Brain microvascular endothelial cell (primary cell): ENCODE measurements at regions not wholly inside any gene's neighbourhood (a gene's known extent, or its start where the extent isn't known, plus 50 kb on each side); places are given as distances from the start of the nearest gene placed in this dataset.

Experiments
- DNase-seq: peaks from one replicate; pipeline ENCODE4 v3.0.0-alpha.2; 2020
- H3K27ac ChIP-seq: fragments of 250-450 bp; sonication (Bioruptor Pico); 2 replicates; pipeline ENCODE4 v1.5.1; 2020; ENCODE audit warnings: mild to moderate bottlenecking, moderate library complexity
- H3K27me3 ChIP-seq: fragments of 250-450 bp; sonication (Bioruptor Pico); replicated peaks from 2 replicates; pipeline ENCODE4 v1.5.1; 2020; ENCODE audit warnings: mild to moderate bottlenecking
- H3K36me3 ChIP-seq: fragments of 250-450 bp; sonication (Bioruptor Pico); replicated peaks from 2 replicates; pipeline ENCODE4 v1.5.1; 2020; ENCODE audit warnings: mild to moderate bottlenecking
- H3K4me3 ChIP-seq: 2 replicates; pipeline ENCODE4 v1.5.1; 2011; ENCODE audit warnings: low read depth, mild to moderate bottlenecking, control low read depth, low read length, moderate library complexity
- CTCF ChIP-seq: IDR thresholded peaks from 2 replicates; pipeline ENCODE4 v1.5.1; 2011; ENCODE audit warnings: low read depth, mild to moderate bottlenecking, moderate library complexity, low read length, control low read depth, inconsistent platforms; ENCODE audit errors: missing control alignments
- in situ Hi-C: cut with HindIII; loops from 2 replicates; pipeline ENCODE4 v1.10.0; 2017; ENCODE audit warnings: low sequenced_read_pairs, low pct_ligation_motif_present

GRCh38 chr2:111667542-111668273, 216.3 kb downstream of the ANAPC1 start:
- H3K27ac ChIP-seq = no peak overlapping the region
- no peaks in the 10 kb centered on the region for H3K27me3 ChIP-seq
- DNase-seq = peak; percentile 60
- no peaks in the 10 kb centered on the region for H3K36me3 ChIP-seq
- no peak overlapping the region for H3K4me3 ChIP-seq
- TF ChIP-seq CTCF = peak; percentile 73
- in situ Hi-C loops = no loop called here

- in situ Hi-C loops = no loop called here
Measured at GRCh38 chr2:111668274-111668616, 215.7 kb downstream of the ANAPC1 start.

GRCh38 chr2:111668741-111669140, 215.3 kb downstream of the ANAPC1 start:
- H3K36me3 ChIP-seq = no peaks in the 10 kb centered on the region
- DNase-seq = no peak
- in situ Hi-C loops = no loop called here
- TF ChIP-seq CTCF = no peak
- no peak overlapping the region for H3K27ac ChIP-seq
- H3K4me3 ChIP-seq = no peak overlapping the region
- no peaks in the 10 kb centered on the region for H3K27me3 ChIP-seq

More at GRCh38 chr2:111668274-111668616, 215.7 kb downstream of the ANAPC1 start:
- TF ChIP-seq CTCF = no peak
- no peak overlapping the region for H3K27ac ChIP-seq
- no peaks in the 10 kb centered on the region for H3K27me3 ChIP-seq
- H3K36me3 ChIP-seq = no peaks in the 10 kb centered on the region
- H3K4me3 ChIP-seq = no peak overlapping the region
- no peak for DNase-seq

- no peaks in the 10 kb centered on the region for H3K27me3 ChIP-seq
Measured at GRCh38 chr2:111669928-111670695, 213.9 kb downstream of the ANAPC1 start.

GRCh38 chr2:111670776-111671175, 213.2 kb downstream of the ANAPC1 start:
- no peak for TF ChIP-seq CTCF
- H3K27ac ChIP-seq = no peak overlapping the region
- H3K27me3 ChIP-seq = no peaks in the 10 kb centered on the region
- in situ Hi-C loops = no loop called here
- H3K36me3 ChIP-seq = no peaks in the 10 kb centered on the region
- no peak for DNase-seq
- H3K4me3 ChIP-seq = no peak overlapping the region

More at GRCh38 chr2:111669928-111670695, 213.9 kb downstream of the ANAPC1 start:
- Histone ChIP-seq H3K36me3 (no peaks in the 10 kb centered on the region), H3K4me3 (no peak overlapping the region), H3K27ac (no peak overlapping the region)
- TF ChIP-seq CTCF = peak; percentile 28
- DNase-seq = no peak
- in situ Hi-C loops = no loop called here
